ENCODE measurements at regions not wholly inside any gene's neighbourhood (a gene's known extent, or its start where the extent isn't known, plus 50 kb on each side); places are given as distances from the start of the nearest gene placed in this dataset.

DNA sequence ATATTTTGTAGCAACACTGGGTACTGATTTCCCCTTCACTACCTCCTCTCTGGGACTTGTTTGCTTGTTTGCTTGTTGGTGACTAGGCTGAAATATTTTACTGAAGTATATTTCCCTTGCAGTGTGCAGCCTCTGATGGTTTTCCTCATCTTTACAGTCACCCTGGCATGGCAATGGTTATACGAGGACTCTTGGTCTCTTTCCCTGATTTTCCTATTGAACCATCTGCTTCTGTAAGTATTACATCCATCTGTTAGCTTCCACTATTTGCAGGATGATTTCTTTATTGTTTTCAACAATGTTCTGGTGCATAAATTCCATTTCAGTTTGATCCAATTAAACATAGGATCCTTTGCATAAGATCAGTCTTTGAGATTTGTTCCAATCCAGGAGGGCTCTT is 465.1 kb downstream of the MEI4 start:
- no peak for DNase-seq (ENCODE audit: low read depth)
- TF ChIP-seq, protein P1, sequence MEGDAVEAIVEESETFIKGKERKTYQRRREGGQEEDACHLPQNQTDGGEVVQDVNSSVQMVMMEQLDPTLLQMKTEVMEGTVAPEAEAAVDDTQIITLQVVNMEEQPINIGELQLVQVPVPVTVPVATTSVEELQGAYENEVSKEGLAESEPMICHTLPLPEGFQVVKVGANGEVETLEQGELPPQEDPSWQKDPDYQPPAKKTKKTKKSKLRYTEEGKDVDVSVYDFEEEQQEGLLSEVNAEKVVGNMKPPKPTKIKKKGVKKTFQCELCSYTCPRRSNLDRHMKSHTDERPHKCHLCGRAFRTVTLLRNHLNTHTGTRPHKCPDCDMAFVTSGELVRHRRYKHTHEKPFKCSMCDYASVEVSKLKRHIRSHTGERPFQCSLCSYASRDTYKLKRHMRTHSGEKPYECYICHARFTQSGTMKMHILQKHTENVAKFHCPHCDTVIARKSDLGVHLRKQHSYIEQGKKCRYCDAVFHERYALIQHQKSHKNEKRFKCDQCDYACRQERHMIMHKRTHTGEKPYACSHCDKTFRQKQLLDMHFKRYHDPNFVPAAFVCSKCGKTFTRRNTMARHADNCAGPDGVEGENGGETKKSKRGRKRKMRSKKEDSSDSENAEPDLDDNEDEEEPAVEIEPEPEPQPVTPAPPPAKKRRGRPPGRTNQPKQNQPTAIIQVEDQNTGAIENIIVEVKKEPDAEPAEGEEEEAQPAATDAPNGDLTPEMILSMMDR (conservative IDR thresholded peaks at IDR 0.05; ENCODE audit: low read depth, low read length): no peak
- H3K4me3 ChIP-seq (ENCODE audit: low read depth, low read length): no peak overlapping the region

DNA sequence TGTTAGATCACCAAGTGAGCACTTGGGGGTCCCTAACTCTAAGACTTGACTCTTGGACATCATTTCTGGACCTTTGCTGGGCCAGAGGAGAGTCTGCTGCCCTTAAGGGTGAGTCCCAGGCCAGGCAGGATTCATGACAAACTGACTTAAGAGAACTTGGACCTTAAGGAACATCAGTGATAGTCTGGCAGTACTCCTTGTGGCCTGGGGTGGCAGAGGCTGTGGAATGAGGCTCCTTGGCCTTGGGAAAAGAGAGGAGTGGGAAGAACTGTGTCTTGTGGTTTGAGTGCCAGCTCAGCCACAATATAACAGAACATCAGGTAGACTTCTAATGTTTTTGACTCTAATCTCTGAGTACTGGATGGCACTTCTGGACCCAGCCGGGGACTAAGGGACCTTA is 478.7 kb downstream of the MEI4 start:
- no peak for DNase-seq (ENCODE audit: low read depth)
- TF ChIP-seq, protein P1 (conservative IDR thresholded peaks at IDR 0.05; ENCODE audit: low read depth, low read length): no peak
- no peak overlapping the region for H3K4me3 ChIP-seq (ENCODE audit: low read depth, low read length)

DNA sequence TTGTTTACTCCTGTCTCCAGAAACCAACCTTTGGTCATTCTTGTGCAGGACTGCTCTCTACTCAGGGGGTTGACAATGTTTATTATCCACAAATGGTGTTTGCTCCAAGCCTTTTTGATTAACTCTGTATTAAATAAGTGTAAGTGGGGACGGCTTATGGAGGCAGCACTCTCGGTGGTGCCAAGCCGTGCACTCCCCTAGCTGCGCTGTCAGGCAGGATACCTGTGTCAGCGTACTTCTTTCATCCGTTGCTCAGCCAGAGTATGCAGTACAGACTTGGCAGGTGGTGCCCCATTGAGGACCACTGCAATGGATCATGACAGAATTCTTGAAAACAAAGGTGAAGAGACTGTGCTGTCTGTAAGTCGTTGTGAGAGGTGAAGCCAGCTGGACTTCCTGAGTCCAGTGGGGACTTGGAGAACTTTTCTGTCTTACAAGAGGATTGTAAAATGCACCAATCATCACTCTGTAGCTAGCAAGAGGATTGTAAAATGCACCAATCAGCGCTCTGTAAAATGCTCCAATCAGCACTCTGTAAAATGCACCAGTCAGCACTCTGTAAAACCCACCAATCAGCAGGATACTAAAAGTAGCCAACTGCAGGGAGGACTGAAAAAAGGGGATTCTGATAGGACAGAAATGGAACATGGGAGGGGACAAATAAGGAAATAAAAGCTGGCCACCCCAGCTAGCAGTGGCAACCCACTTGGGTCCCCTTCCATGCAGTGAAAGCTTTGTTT is 480.0 kb downstream of the MEI4 start:
- TF ChIP-seq, protein P1 (conservative IDR thresholded peaks at IDR 0.05; ENCODE audit: low read depth, low read length): no peak
- no peak for DNase-seq (ENCODE audit: low read depth)

DNA sequence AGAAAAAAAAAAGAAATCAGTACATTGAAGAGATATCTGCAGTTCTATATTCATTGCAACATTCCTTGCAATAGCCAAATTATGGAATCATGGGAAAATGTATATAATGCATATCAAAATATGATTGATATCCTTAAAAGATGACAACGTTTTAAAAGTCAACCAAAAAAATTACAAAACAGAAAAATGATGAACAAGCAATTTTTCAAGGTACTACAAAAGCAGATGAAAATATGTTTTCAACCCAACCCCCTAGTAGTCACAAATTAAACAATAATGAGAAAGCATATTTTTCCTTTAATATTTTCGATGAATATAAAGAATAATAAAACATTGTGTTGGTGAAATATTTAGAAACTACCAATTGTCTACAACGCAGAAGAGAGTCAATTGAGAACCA is 497.6 kb downstream of the MEI4 start:
- DNase-seq (ENCODE audit: low read depth): no peak
- no peak overlapping the region for H3K4me3 ChIP-seq (ENCODE audit: low read depth, low read length)
- TF ChIP-seq, protein P1 (conservative IDR thresholded peaks at IDR 0.05; ENCODE audit: low read depth, low read length): no peak

More for the DNA sequence above, 480.0 kb downstream of the MEI4 start:
- H3K4me3 ChIP-seq (ENCODE audit: low read depth, low read length): no peak overlapping the region

DNA sequence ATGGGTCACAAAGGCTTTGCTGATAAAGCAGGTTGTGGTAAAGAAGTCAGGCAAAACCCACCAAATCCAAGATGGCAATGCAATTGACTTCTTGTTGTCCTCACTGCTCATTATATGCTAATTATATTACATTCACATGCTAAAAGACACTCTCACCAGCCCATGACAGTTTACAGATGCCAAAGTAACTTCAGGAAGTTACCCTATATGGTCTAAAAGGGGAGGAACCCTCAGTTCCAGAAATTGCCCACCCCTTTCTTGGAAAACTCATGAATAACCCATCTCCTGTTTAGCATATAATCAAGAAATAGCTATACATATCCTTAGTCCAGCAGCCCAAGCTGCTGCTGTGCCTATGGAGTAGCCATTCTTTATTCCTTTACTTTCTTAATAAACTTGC is 501.1 kb downstream of the MEI4 start:
- no peak overlapping the region for H3K4me3 ChIP-seq (ENCODE audit: low read depth, low read length)
- DNase-seq (ENCODE audit: low read depth): no peak
- TF ChIP-seq, protein P1 (conservative IDR thresholded peaks at IDR 0.05; ENCODE audit: low read depth, low read length): no peak

DNA sequence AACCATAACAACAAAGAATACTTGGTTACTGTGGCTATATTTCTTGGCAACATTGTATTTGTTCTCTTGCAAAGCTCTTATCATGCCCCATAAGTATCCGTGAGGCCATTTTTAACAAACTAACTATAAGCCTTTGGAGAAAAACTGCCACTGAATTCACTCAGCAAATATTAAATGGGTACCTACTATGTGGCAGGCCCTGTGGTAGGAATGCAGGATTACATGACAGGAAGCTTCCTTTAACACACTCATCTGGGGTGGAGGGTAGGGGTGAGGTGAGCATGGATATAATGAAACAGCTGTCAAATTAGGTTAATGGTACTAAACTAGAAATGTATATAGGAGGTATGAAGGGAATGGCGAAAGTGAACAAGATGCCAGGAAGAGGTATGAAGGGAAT is 504.8 kb downstream of the MEI4 start:
- no peak overlapping the region for H3K4me3 ChIP-seq (ENCODE audit: low read depth, low read length)
- no peak for DNase-seq (ENCODE audit: low read depth)
- TF ChIP-seq, protein P1 (conservative IDR thresholded peaks at IDR 0.05; ENCODE audit: low read depth, low read length): no peak

DNA sequence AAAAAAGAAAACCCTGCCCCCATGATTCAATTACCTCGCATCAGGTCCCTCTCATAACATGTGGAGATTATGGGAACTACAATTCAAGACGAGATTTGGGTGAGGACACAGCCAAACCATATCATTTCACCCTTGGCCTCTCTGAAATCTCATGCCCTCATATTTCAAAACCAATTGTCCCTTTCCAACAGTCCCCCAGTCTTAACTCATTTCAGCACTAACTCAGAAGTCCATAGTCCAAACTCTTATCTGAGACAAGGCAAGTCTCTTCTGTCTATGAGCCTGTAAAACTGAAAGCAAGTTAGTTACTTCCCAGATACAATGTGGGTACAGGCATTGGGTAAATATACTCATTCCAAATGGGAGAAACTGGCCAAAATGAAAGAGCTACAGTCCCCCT is 536.1 kb downstream of the MEI4 start:
- TF ChIP-seq, protein P1 (conservative IDR thresholded peaks at IDR 0.05; ENCODE audit: low read depth, low read length): no peak
- H3K4me3 ChIP-seq (ENCODE audit: low read depth, low read length): no peak overlapping the region
- DNase-seq (ENCODE audit: low read depth): no peak

Data from choroid plexus epithelial cell (primary cell).